Body of pancreas (tissue), 4 donors: ENCODE measurements at regions not wholly inside any gene's neighbourhood (a gene's known extent, or its start where the extent isn't known, plus 50 kb on each side); places are given as distances from the start of the nearest gene placed in this dataset.

Experiments used
- ATAC-seq: fragments of 150-250 bp; one replicate; pipeline ENCODE4 v1.9.1; 2016
- DNase-seq, 4 donors: peaks; one replicate each; pipeline ENCODE4 v3.0.0-alpha.2; 2019
- H3K27ac ChIP-seq, 4 donors: fragments of 200-600 bp; sonication (generic); 1 replicate in 3 of 4; 2 replicates in 1 of 4; pipeline versions ENCODE4 v1.5.1 to v1.6.1; 2016 to 2019; ENCODE audit warnings: mild to moderate bottlenecking in 1 of 4, mixed read lengths in 1 of 4, moderate library complexity in 1 of 4
- H3K27me3 ChIP-seq, 2 donors: fragments of 200-600 bp; sonication (generic); one replicate each; pipeline ENCODE4 v1.6.0; 2016; ENCODE audit warnings: mild to moderate bottlenecking in 1 of 2
- H3K36me3 ChIP-seq, 2 donors: fragments of 200-600 bp; sonication (generic); replicated peaks in 1 of 2; 2 replicates each; pipeline ENCODE4 v1.5.1; 2016; ENCODE audit warnings: low read depth in 2 of 2; ENCODE audit not compliant: insufficient read depth in 1 of 2
- H3K4me1 ChIP-seq: fragments of 200-600 bp; sonication (generic); one replicate; pipeline ENCODE4 v1.6.0; 2016
- H3K4me3 ChIP-seq, 2 donors: fragments of 200-600 bp; sonication (generic); 1 replicate in 1 of 2; 2 replicates in 1 of 2; pipeline ENCODE4 v1.5.1; 2016 to 2019
- H3K9me3 ChIP-seq, 3 donors: fragments of 200-600 bp; sonication (generic); 1 replicate in 2 of 3; 2 replicates in 1 of 3; pipeline ENCODE4 v1.5.1; 2016
- POLR2A ChIP-seq, 3 donors: fragments of 450-650 bp; IDR thresholded peaks; one replicate each; pipeline ENCODE4 v1.6.1; 2016; ENCODE audit warnings: antibody characterized with exemption in 3 of 3, mild to moderate bottlenecking in 2 of 3
- WGBS, 2 donors: methylation state at CpG; one replicate each; pipeline ENCODE4 v1.1.5; 2017; 5-methylcytosine and 5-hydroxymethylcytosine counted together
- intact Hi-C: fragments of 100-400 bp; cut with DNase I; formaldehyde crosslinking; loops from one replicate; pipeline ENCODE4 v1.15.1; 2023
- TF ChIP-seq, protein P1 (sequence below), 7 experiments: fragments of 450-650 bp in 4 of 7; fragments of 200-600 bp in 3 of 7; sonication (generic) in 3 of 7; IDR thresholded peaks; one replicate each; pipeline ENCODE4 v1.5.1; 2016 to 2019; ENCODE audit warnings: antibody characterized with exemption in 7 of 7

DNA sequence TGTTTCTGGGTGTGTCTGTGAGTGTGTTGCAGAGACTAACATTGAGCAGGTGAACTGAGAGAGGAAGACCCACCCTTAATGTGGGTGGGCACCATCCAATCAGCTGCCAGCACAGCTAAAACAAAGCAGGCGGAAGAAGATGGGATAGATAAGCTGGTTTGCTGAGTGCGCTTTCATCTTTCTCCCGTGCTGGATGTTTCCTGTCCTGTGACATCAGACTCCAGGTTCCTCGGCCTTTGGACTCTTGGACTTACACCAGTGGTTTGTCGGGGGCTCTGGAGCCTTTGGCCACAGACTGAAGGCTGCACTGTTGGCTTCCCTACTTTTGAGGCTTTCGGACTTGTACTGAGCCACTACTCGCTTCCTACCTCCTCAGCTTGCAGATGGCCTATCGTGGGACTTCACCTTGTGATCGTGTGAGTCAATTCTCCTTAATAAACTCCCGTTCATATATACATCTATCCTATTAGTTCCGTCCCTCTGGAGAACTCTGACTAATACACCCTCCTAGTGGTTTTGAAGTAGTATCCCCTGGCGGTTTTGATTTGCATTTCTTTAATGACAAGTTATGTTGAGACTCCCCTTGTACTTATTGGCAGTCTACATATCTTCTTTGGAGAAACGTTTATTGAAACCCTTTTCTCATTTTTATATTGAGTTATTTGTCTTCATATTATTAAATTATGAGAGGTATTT, 546.6 kb upstream of the TMPRSS15 start:
- Histone ChIP-seq H3K27ac (no peak overlapping the region), H3K36me3 (no peaks in the 10 kb centered on the region), H3K9me3 (no peaks in the 10 kb centered on the region), H3K27me3 (no peaks in the 10 kb centered on the region), H3K4me3 (no peak overlapping the region), H3K4me1 (peaks cover 7% of the 10 kb centered on the region)
- DNase-seq, result no peak
- no peak for ATAC-seq
- 59 to 63% methylated on average over 13 of the region's 13 CpGs for WGBS, 2 donors
- intact Hi-C loops, result no loop called here
- TF ChIP-seq, protein P1, sequence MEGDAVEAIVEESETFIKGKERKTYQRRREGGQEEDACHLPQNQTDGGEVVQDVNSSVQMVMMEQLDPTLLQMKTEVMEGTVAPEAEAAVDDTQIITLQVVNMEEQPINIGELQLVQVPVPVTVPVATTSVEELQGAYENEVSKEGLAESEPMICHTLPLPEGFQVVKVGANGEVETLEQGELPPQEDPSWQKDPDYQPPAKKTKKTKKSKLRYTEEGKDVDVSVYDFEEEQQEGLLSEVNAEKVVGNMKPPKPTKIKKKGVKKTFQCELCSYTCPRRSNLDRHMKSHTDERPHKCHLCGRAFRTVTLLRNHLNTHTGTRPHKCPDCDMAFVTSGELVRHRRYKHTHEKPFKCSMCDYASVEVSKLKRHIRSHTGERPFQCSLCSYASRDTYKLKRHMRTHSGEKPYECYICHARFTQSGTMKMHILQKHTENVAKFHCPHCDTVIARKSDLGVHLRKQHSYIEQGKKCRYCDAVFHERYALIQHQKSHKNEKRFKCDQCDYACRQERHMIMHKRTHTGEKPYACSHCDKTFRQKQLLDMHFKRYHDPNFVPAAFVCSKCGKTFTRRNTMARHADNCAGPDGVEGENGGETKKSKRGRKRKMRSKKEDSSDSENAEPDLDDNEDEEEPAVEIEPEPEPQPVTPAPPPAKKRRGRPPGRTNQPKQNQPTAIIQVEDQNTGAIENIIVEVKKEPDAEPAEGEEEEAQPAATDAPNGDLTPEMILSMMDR (IDR thresholded peaks at IDR 0.05), result no peak
- no peak for TF ChIP-seq POLR2A (IDR thresholded peaks at IDR 0.05)

DNA sequence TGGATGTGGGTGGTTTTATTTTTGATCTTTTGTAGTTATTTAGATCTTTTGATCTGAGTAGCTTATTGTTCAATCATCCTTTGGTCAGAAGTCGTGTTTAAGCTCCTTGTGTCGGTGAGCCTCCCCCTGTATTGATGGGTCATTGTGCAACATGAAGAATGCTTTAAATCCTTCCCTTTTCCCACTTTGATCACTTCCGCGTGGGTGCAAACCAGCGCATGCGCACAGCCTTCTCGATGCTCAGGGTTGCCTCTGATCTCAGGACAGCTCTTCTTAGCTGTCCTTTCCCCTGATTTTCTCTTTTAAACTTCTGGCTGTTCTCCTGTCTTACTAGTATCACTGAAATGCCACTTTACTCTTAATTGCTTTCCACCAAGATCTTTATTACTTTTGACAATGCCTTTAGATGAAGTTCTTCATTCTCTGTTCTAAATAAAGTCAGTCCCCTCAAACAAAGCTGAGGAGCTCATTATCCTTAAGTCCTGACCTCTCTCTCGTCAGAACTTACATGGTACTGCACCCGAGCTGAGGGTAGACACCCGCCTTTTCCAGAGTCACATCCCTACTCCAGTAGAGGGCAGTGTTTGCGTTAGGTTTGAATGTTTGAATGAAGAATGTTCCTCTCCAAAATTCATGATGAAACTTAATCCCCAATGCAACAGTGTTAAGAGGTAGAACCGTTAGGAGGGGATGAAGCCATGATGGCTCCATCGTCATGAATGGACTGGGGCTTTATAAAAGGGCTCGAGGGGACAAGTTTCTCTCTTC, 547.9 kb upstream of the TMPRSS15 start:
- ATAC-seq (peak; percentile 56), DNase-seq (peak in 2 of 4 donors; percentile 24 to 30)
- Histone ChIP-seq H3K4me1 (peaks cover 7% of the 10 kb centered on the region), H3K27me3 (no peaks in the 10 kb centered on the region), H3K36me3 (no peaks in the 10 kb centered on the region), H3K27ac (no peak overlapping the region), H3K4me3 (no peak overlapping the region), H3K9me3 (no peaks in the 10 kb centered on the region)
- intact Hi-C loops, result no loop called here
- TF ChIP-seq, protein P1 (IDR thresholded peaks at IDR 0.05), result peak in 6 of 7 experiments; percentile 29 to 40 (median 34)
- TF ChIP-seq POLR2A (IDR thresholded peaks at IDR 0.05), result no peak
- WGBS, 2 donors, result 40 to 45% methylated on average over 14 of the region's 14 CpGs

DNA sequence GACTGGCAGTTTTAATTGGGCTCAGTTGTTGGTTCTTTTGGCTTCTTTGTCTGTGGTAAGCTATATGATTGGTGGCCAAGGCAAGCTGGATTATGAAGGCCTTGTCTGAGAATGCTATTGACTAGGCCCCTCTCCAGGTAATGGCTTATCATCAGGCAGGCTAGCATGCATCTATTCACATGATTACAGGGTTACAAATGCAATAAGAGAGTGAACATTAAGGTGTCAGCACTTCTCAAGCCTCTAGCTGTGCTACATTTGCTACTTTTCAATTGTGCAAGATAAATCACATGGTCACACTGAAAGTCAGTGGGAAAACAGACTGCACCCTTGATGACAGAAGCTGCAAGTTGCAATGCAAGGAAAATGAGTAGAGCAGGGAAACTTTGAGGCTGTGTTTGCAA, 550.9 kb upstream of the TMPRSS15 start:
- Histone ChIP-seq H3K9me3 (no peaks in the 10 kb centered on the region), H3K4me3 (no peak overlapping the region), H3K27me3 (no peaks in the 10 kb centered on the region), H3K4me1 (peaks cover 7% of the 10 kb centered on the region), H3K36me3 (no peaks in the 10 kb centered on the region), H3K27ac (peak overlapping the region in 1 of 4 donors; percentile 8)
- DNase-seq (no peak), ATAC-seq (peak; percentile 21)
- TF ChIP-seq, protein P1 (IDR thresholded peaks at IDR 0.05), result no peak
- TF ChIP-seq POLR2A (IDR thresholded peaks at IDR 0.05), result no peak
- intact Hi-C loops, result no loop called here

DNA sequence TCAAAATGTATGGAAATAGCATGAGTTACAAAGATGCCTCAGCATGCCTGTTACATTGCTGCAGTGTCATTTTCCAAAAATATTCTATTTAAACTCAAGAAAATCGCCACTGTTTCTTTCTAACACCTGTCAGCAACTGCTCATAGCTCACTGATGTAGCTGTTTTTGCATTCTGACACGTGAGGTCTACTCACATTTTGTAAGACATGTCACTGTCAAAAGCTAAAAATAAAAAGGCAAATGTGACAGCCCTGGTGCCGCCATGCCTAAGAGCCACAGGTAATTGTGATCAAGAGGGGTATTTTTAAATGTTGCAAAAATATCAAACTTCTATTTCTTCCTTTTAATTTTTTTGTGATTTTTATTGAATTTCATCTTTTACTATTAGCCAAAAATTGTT, 556.2 kb upstream of the TMPRSS15 start:
- intact Hi-C loops, result no loop called here
- Histone ChIP-seq H3K36me3 (no peaks in the 10 kb centered on the region), H3K4me1 (peaks cover under 1% of the 10 kb centered on the region), H3K27me3 (no peaks in the 10 kb centered on the region), H3K9me3 (no peaks in the 10 kb centered on the region), H3K27ac (no peak overlapping the region), H3K4me3 (no peak overlapping the region)
- TF ChIP-seq, protein P1 (IDR thresholded peaks at IDR 0.05), result no peak
- TF ChIP-seq POLR2A (IDR thresholded peaks at IDR 0.05), result no peak
- DNase-seq (no peak), ATAC-seq (no peak)
- 74 to 76% methylated on average over 3 of the region's 3 CpGs for WGBS, 2 donors
